GM23338 (cell line): ENCODE measurements at regions not wholly inside any gene's neighbourhood (a gene's known extent, or its start where the extent isn't known, plus 50 kb on each side); places are given as distances from the start of the nearest gene placed in this dataset.

ENCODE experiments used
- ATAC-seq: fragments of 200-7000 bp; cut with Tn5 transposase; 3 replicates; pipeline ENCODE4 v1.9.1; 2020
- DNase-seq: peaks from one replicate; pipeline ENCODE4 v3.0.0-alpha.2; 2015; ENCODE audit warnings: low spot score
- H2AFZ ChIP-seq: fragments of 200-600 bp; sonication (generic); 2 replicates; pipeline ENCODE4 v1.8.0; 2016; ENCODE audit warnings: antibody characterized with exemption, mild to moderate bottlenecking, moderate library complexity
- H3F3A ChIP-seq: fragments of 200-600 bp; sonication (generic); replicated peaks from 2 replicates; pipeline ENCODE4 v1.8.0; 2017; ENCODE audit warnings: antibody characterized with exemption, mixed run types, low read depth
- H3K27ac ChIP-seq: fragments of 200-600 bp; sonication (generic); 2 replicates; pipeline ENCODE4 v1.6.1; 2016; ENCODE audit warnings: low read depth
- H3K27me3 ChIP-seq: fragments of 200-600 bp; sonication (generic); 2 replicates; pipeline ENCODE4 v1.8.0; 2016; ENCODE audit warnings: mild to moderate bottlenecking, mixed run types, moderate library complexity; ENCODE audit not compliant: insufficient read depth
- H3K36me3 ChIP-seq: fragments of 200-600 bp; sonication (generic); 2 replicates; pipeline ENCODE4 v1.8.0; 2016; ENCODE audit warnings: mild to moderate bottlenecking; ENCODE audit not compliant: insufficient read depth
- H3K4me1 ChIP-seq: fragments of 200-600 bp; sonication (generic); 2 replicates; pipeline ENCODE4 v1.8.0; 2016; ENCODE audit warnings: mild to moderate bottlenecking, moderate library complexity; ENCODE audit not compliant: insufficient read depth
- H3K4me2 ChIP-seq: fragments of 200-600 bp; sonication (generic); 2 replicates; pipeline ENCODE4 v1.7.1; 2017; ENCODE audit warnings: mixed run types
- H3K4me3 ChIP-seq: fragments of 200-600 bp; sonication (generic); 2 replicates; pipeline ENCODE4 v1.6.1; 2016; ENCODE audit warnings: mixed run types
- H3K79me2 ChIP-seq: fragments of 200-600 bp; sonication (generic); replicated peaks from 2 replicates; pipeline ENCODE4 v1.8.0; 2017; ENCODE audit warnings: mild to moderate bottlenecking; ENCODE audit not compliant: insufficient read depth
- H3K9me2 ChIP-seq: fragments of 200-600 bp; sonication (generic); 2 replicates; pipeline ENCODE4 v1.8.0; 2017; ENCODE audit not compliant: insufficient read depth
- H4K20me1 ChIP-seq: fragments of 200-600 bp; sonication (generic); replicated peaks from 2 replicates; pipeline ENCODE4 v1.8.0; 2017; ENCODE audit warnings: mild to moderate bottlenecking; ENCODE audit not compliant: insufficient read depth
- H3K27ac Mint-ChIP-seq: 2 replicates; pipeline ENCODE4 v1.8.0; 2020; ENCODE audit warnings: inconsistent platforms, mild to moderate bottlenecking, moderate library complexity, mixed read lengths
- H3K27me3 Mint-ChIP-seq: 3 replicates; pipeline ENCODE4 v1.8.0; 2022; ENCODE audit warnings: low read depth, mild to moderate bottlenecking, moderate library complexity, mixed read lengths, inconsistent platforms; ENCODE audit not compliant: insufficient read depth, poor library complexity
- H3K36me3 Mint-ChIP-seq: 3 replicates; pipeline ENCODE4 v1.8.0; 2021; ENCODE audit warnings: low read depth, mild to moderate bottlenecking, inconsistent platforms, moderate library complexity, mixed read lengths
- H3K4me1 Mint-ChIP-seq: 3 replicates; pipeline ENCODE4 v1.8.0; 2020; ENCODE audit warnings: mild to moderate bottlenecking, inconsistent platforms, mixed read lengths
- H3K4me3 Mint-ChIP-seq: 3 replicates; pipeline ENCODE4 v1.8.0; 2021; ENCODE audit warnings: moderate library complexity, mild to moderate bottlenecking, inconsistent platforms, mixed read lengths
- H3K9me3 Mint-ChIP-seq: 3 replicates; pipeline ENCODE4 v1.8.0; 2020; ENCODE audit warnings: moderate library complexity, mild to moderate bottlenecking, inconsistent platforms, mixed read lengths
- CREB1 ChIP-seq: fragments of 250-450 bp; sonication (Bioruptor Pico); IDR thresholded peaks from 2 replicates; pipeline ENCODE4 v1.5.0; 2020; ENCODE audit warnings: low read depth, mild to moderate bottlenecking, moderate library complexity
- EZH2 ChIP-seq: fragments of 200-600 bp; sonication (generic); IDR thresholded peaks from one replicate; pipeline ENCODE4 v1.8.0; 2017; ENCODE audit warnings: antibody characterized with exemption, mild to moderate bottlenecking, low read depth; ENCODE audit not compliant: unreplicated experiment
- EZH2phosphoT487 ChIP-seq: fragments of 200-600 bp; sonication (generic); IDR thresholded peaks from one replicate; pipeline ENCODE4 v1.8.1; 2018; ENCODE audit warnings: antibody characterized with exemption; ENCODE audit not compliant: unreplicated experiment
- JUNB ChIP-seq: IDR thresholded peaks from one replicate; pipeline ENCODE4 v1.6.1; 2016; ENCODE audit warnings: antibody characterized with exemption; ENCODE audit not compliant: unreplicated experiment
- NANOG ChIP-seq: IDR thresholded peaks from 2 replicates; pipeline ENCODE4 v1.6.1; 2016; ENCODE audit warnings: antibody characterized with exemption, borderline replicate concordance
- STAT1 ChIP-seq: IDR thresholded peaks from one replicate; pipeline ENCODE4 v1.6.1; 2016; ENCODE audit warnings: antibody characterized with exemption; ENCODE audit not compliant: unreplicated experiment
- ZNF114 ChIP-seq: fragments of 250-450 bp; sonication (Bioruptor Pico); IDR thresholded peaks from 2 replicates; pipeline ENCODE4 v1.5.0; 2020; ENCODE audit warnings: mild to moderate bottlenecking, moderate library complexity
- ZNF331 ChIP-seq: fragments of 250-450 bp; sonication (Bioruptor Pico); IDR thresholded peaks from 2 replicates; pipeline ENCODE4 v1.5.0; 2020; ENCODE audit warnings: low read depth, mild to moderate bottlenecking, moderate library complexity
- TF ChIP-seq, protein P1 (sequence below), 2 experiments: fragments of 200-600 bp in 1 of 2; sonication (generic) in 1 of 2; conservative IDR thresholded peaks; 2 replicates each; pipeline versions ENCODE4 v1.5.1 to v1.6.1; 2016 to 2017; ENCODE audit warnings: antibody characterized with exemption in 2 of 2, low read depth in 2 of 2, mild to moderate bottlenecking in 2 of 2, moderate library complexity in 1 of 2
- TF ChIP-seq, protein P2 (sequence below): fragments of 250-450 bp; sonication (Bioruptor Pico); IDR thresholded peaks from 2 replicates; pipeline ENCODE4 v1.5.0; 2020; ENCODE audit warnings: mild to moderate bottlenecking, moderate library complexity
- TF ChIP-seq, protein P3 (sequence below): IDR thresholded peaks from one replicate; pipeline ENCODE4 v1.6.1; 2018; ENCODE audit warnings: antibody characterized with exemption; ENCODE audit not compliant: unreplicated experiment

DNA sequence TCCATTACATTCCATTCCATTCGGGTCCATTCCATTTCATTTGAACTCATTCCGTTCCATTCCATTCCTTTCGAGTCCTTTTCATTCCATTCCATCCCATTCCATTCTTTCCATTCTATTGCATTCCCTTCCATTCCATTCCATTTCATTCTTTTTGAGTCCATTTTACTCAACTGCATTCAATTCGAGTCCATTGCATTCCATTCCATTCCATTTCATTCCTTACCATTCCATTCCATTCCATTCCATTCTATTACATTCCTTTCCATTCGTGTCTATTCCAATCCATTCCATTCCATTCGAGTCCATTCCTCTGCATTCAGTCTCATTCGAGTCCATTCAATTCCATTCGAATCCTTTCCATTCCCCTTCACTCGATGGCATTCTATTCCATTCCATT lies 1128.8 kb downstream of the RPIA start:
- H2AFZ ChIP-seq = no peak overlapping the region
- DNase-seq (no peak), ATAC-seq (no peak)
- TF ChIP-seq ZNF331 (CRISPR knock-in tag) = no peak
- peaks cover 19% of the 10 kb centered on the region for H3K36me3 Mint-ChIP-seq
- no peak overlapping the region for H3K27ac ChIP-seq
- H3F3A ChIP-seq = 0 out of 2 replicates have a peak, but pooled peaks cover 3% of the 10 kb centered on the region
- H3K4me1 Mint-ChIP-seq = no peaks in the 10 kb centered on the region
- no peaks in the 10 kb centered on the region for H3K4me1 ChIP-seq
- peaks cover 71% of the 10 kb centered on the region for H3K36me3 ChIP-seq
- H4K20me1 ChIP-seq = no peaks in the 10 kb centered on the region
- H3K9me2 ChIP-seq = no peaks in the 10 kb centered on the region
- no peak overlapping the region for H3K27ac Mint-ChIP-seq
- no peak overlapping the region for H3K4me2 ChIP-seq
- peaks cover 34% of the 10 kb centered on the region for H3K27me3 Mint-ChIP-seq
- H3K4me3 Mint-ChIP-seq = no peak overlapping the region
- H3K4me3 ChIP-seq = peak overlapping the region; percentile 14; the same call in 1 of the 2 replicates
- no peaks in the 10 kb centered on the region for H3K79me2 ChIP-seq
- H3K9me3 Mint-ChIP-seq = no peaks in the 10 kb centered on the region; the same call in 2 of the 3 replicates
- H3K27me3 ChIP-seq = no peaks in the 10 kb centered on the region

DNA sequence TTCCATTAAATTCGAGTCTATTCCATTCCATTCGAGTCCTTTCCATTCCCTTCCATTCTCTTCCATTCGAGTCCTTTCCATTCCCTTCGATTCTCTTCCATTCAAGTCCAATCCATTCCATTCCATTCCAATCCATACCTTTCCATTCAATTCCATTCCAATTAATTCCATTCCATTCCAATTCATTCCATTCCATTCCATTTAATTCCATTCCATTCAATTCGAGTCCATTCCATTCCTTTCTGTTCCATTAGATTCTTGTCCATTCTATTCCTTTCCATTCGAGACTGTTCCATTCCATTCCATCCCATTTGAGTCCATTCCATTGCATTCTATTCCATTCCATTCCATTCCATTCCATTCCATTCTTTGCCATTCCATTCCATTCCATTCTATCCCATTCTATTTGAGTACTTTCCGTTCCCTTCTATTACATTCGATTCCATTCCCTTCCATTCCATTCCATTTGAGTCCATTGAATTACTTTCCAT lies 1130.0 kb downstream of the RPIA start:
- Histone ChIP-seq H3K4me1 (no peaks in the 10 kb centered on the region), H3K27me3 (no peaks in the 10 kb centered on the region), H3K4me2 (no peak overlapping the region), H3K9me2 (no peaks in the 10 kb centered on the region), H3K27ac (no peak overlapping the region), H3K4me3 (no peak overlapping the region; the same call in 1 of the 2 replicates), H3K79me2 (no peaks in the 10 kb centered on the region), H2AFZ (no peak overlapping the region), H4K20me1 (no peaks in the 10 kb centered on the region), H3F3A (0 out of 2 replicates have a peak, but pooled peaks cover 3% of the 10 kb centered on the region), H3K36me3 (peaks cover 78% of the 10 kb centered on the region)
- Mint-ChIP-seq H3K4me1 (no peaks in the 10 kb centered on the region), H3K27me3 (peaks cover 43% of the 10 kb centered on the region), H3K36me3 (peaks cover 6% of the 10 kb centered on the region), H3K27ac (no peak overlapping the region), H3K4me3 (no peak overlapping the region), H3K9me3 (no peaks in the 10 kb centered on the region; the same call in 2 of the 3 replicates)
- ATAC-seq = no peak
- no peak for DNase-seq
- no peak for TF ChIP-seq CREB1 (CRISPR knock-in tag)
- TF ChIP-seq STAT1 = no peak
- no peak for TF ChIP-seq NANOG
- no peak for TF ChIP-seq ZNF331 (CRISPR knock-in tag)
- TF ChIP-seq EZH2phosphoT487 = no peak
- TF ChIP-seq, protein P1, sequence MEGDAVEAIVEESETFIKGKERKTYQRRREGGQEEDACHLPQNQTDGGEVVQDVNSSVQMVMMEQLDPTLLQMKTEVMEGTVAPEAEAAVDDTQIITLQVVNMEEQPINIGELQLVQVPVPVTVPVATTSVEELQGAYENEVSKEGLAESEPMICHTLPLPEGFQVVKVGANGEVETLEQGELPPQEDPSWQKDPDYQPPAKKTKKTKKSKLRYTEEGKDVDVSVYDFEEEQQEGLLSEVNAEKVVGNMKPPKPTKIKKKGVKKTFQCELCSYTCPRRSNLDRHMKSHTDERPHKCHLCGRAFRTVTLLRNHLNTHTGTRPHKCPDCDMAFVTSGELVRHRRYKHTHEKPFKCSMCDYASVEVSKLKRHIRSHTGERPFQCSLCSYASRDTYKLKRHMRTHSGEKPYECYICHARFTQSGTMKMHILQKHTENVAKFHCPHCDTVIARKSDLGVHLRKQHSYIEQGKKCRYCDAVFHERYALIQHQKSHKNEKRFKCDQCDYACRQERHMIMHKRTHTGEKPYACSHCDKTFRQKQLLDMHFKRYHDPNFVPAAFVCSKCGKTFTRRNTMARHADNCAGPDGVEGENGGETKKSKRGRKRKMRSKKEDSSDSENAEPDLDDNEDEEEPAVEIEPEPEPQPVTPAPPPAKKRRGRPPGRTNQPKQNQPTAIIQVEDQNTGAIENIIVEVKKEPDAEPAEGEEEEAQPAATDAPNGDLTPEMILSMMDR (conservative IDR thresholded peaks at IDR 0.05; ENCODE audit: low read depth in 2 of 2) = no peak
- TF ChIP-seq ZNF114 (CRISPR knock-in tag) = no peak
- TF ChIP-seq, protein P2, sequence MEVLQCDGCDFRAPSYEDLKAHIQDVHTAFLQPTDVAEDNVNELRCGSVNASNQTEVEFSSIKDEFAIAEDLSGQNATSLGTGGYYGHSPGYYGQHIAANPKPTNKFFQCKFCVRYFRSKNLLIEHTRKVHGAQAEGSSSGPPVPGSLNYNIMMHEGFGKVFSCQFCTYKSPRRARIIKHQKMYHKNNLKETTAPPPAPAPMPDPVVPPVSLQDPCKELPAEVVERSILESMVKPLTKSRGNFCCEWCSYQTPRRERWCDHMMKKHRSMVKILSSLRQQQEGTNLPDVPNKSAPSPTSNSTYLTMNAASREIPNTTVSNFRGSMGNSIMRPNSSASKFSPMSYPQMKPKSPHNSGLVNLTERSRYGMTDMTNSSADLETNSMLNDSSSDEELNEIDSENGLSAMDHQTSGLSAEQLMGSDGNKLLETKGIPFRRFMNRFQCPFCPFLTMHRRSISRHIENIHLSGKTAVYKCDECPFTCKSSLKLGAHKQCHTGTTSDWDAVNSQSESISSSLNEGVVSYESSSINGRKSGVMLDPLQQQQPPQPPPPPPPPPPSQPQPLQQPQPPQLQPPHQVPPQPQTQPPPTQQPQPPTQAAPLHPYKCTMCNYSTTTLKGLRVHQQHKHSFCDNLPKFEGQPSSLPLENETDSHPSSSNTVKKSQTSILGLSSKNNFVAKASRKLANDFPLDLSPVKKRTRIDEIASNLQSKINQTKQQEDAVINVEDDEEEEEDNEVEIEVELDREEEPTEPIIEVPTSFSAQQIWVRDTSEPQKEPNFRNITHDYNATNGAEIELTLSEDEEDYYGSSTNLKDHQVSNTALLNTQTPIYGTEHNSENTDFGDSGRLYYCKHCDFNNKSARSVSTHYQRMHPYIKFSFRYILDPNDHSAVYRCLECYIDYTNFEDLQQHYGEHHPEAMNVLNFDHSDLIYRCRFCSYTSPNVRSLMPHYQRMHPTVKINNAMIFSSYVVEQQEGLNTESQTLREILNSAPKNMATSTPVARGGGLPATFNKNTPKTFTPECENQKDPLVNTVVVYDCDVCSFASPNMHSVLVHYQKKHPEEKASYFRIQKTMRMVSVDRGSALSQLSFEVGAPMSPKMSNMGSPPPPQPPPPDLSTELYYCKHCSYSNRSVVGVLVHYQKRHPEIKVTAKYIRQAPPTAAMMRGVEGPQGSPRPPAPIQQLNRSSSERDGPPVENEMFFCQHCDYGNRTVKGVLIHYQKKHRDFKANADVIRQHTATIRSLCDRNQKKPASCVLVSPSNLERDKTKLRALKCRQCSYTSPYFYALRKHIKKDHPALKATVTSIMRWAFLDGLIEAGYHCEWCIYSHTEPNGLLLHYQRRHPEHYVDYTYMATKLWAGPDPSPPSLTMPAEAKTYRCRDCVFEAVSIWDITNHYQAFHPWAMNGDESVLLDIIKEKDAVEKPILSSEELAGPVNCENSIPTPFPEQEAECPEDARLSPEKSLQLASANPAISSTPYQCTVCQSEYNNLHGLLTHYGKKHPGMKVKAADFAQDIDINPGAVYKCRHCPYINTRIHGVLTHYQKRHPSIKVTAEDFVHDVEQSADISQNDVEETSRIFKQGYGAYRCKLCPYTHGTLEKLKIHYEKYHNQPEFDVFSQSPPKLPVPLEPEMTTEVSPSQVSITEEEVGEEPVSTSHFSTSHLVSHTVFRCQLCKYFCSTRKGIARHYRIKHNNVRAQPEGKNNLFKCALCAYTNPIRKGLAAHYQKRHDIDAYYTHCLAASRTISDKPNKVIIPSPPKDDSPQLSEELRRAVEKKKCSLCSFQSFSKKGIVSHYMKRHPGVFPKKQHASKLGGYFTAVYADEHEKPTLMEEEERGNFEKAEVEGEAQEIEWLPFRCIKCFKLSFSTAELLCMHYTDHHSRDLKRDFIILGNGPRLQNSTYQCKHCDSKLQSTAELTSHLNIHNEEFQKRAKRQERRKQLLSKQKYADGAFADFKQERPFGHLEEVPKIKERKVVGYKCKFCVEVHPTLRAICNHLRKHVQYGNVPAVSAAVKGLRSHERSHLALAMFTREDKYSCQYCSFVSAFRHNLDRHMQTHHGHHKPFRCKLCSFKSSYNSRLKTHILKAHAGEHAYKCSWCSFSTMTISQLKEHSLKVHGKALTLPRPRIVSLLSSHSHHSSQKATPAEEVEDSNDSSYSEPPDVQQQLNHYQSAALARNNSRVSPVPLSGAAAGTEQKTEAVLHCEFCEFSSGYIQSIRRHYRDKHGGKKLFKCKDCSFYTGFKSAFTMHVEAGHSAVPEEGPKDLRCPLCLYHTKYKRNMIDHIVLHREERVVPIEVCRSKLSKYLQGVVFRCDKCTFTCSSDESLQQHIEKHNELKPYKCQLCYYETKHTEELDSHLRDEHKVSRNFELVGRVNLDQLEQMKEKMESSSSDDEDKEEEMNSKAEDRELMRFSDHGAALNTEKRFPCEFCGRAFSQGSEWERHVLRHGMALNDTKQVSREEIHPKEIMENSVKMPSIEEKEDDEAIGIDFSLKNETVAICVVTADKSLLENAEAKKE (CRISPR knock-in tag) = no peak
- TF ChIP-seq, protein P3, sequence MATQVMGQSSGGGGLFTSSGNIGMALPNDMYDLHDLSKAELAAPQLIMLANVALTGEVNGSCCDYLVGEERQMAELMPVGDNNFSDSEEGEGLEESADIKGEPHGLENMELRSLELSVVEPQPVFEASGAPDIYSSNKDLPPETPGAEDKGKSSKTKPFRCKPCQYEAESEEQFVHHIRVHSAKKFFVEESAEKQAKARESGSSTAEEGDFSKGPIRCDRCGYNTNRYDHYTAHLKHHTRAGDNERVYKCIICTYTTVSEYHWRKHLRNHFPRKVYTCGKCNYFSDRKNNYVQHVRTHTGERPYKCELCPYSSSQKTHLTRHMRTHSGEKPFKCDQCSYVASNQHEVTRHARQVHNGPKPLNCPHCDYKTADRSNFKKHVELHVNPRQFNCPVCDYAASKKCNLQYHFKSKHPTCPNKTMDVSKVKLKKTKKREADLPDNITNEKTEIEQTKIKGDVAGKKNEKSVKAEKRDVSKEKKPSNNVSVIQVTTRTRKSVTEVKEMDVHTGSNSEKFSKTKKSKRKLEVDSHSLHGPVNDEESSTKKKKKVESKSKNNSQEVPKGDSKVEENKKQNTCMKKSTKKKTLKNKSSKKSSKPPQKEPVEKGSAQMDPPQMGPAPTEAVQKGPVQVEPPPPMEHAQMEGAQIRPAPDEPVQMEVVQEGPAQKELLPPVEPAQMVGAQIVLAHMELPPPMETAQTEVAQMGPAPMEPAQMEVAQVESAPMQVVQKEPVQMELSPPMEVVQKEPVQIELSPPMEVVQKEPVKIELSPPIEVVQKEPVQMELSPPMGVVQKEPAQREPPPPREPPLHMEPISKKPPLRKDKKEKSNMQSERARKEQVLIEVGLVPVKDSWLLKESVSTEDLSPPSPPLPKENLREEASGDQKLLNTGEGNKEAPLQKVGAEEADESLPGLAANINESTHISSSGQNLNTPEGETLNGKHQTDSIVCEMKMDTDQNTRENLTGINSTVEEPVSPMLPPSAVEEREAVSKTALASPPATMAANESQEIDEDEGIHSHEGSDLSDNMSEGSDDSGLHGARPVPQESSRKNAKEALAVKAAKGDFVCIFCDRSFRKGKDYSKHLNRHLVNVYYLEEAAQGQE = no peak
- TF ChIP-seq JUNB = no peak
- TF ChIP-seq EZH2 = no peak
